Body of pancreas (tissue), 4 donors: ENCODE measurements at regions not wholly inside any gene's neighbourhood (a gene's known extent, or its start where the extent isn't known, plus 50 kb on each side); places are given as distances from the start of the nearest gene placed in this dataset.

Experiments used
- CTCF ChIP-seq, 7 experiments: fragments of 450-650 bp in 4 of 7; fragments of 200-600 bp in 3 of 7; sonication (generic) in 3 of 7; IDR thresholded peaks; one replicate each; pipeline ENCODE4 v1.5.1; 2016 to 2019; ENCODE audit warnings: antibody characterized with exemption in 7 of 7
- POLR2A ChIP-seq, 3 donors: fragments of 450-650 bp; IDR thresholded peaks; one replicate each; pipeline ENCODE4 v1.6.1; 2016; ENCODE audit warnings: antibody characterized with exemption in 3 of 3, mild to moderate bottlenecking in 2 of 3

- TF ChIP-seq POLR2A (IDR thresholded peaks at IDR 0.05) (no peak), CTCF (IDR thresholded peaks at IDR 0.05) (no peak)
These were observed 390.2 kb upstream of the C1orf87 start for GRCh38 chr1:60463786-60464185.
